ENCODE measurements at regions not wholly inside any gene's neighbourhood (a gene's known extent, or its start where the extent isn't known, plus 50 kb on each side); places are given as distances from the start of the nearest gene placed in this dataset.
A peak's percentile ranks its signal among the peaks of the same experiment; 100 is the strongest.
"Not testable (repeated sequence)": the region's sequence is repeated elsewhere in the genome, so short reads cannot be mapped to it uniquely, and the experiment has no call there.

DNA sequence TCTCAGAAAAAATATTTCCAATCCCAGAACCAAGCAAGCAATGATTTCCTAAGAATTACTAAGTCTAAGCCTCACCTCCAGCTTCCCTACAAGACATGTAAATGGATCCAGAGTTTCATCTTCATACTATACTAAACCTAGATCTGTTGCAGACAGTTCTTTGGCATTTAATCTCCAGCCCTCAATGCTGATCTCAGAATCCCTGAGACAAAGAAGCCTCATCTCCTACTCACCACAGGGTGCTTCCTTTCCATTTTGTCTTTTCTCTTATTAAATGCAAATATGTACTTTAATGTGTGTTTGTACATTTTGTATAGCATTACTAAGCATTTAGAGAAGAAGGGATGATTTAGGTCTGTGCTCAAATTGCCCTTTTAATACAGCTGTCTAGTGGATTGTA lies 954.9 kb downstream of the TDRD15 start:
- Mint-ChIP-seq H3K4me3 (no peak overlapping the region), H3K9me3 (no peaks in the 10 kb centered on the region), H3K27ac (no peak overlapping the region), H3K4me1 (ENCODE audit: unreplicated experiment) (no peaks in the 10 kb centered on the region), H3K36me3 (no peaks in the 10 kb centered on the region), H3K27me3 (no peaks in the 10 kb centered on the region)
- TF ChIP-seq, protein P1, sequence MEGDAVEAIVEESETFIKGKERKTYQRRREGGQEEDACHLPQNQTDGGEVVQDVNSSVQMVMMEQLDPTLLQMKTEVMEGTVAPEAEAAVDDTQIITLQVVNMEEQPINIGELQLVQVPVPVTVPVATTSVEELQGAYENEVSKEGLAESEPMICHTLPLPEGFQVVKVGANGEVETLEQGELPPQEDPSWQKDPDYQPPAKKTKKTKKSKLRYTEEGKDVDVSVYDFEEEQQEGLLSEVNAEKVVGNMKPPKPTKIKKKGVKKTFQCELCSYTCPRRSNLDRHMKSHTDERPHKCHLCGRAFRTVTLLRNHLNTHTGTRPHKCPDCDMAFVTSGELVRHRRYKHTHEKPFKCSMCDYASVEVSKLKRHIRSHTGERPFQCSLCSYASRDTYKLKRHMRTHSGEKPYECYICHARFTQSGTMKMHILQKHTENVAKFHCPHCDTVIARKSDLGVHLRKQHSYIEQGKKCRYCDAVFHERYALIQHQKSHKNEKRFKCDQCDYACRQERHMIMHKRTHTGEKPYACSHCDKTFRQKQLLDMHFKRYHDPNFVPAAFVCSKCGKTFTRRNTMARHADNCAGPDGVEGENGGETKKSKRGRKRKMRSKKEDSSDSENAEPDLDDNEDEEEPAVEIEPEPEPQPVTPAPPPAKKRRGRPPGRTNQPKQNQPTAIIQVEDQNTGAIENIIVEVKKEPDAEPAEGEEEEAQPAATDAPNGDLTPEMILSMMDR (conservative IDR thresholded peaks at IDR 0.05), result no peak
- no peak for DNase-seq (ENCODE audit: extremely low spot score, unreplicated experiment)

DNA sequence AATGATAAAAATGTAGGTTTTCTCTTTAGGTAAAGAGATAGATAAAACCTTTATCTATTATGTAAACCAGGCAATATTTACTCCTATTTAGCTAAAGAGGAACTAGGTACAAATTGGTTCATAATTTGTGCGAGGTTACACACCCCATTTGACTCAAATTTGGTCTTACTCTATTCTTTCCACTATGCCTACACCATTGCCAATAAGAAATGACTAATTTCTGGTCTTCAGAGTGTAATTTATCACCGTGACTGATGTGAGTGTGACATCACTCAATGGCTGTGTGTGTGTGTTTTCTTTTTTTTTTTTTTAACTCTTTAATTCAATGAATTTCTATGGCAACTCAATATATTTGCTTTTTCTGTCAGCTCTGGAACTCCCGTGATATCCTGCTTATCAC lies 955.8 kb downstream of the TDRD15 start:
- no peaks in the 10 kb centered on the region for H3K36me3 Mint-ChIP-seq
- TF ChIP-seq, protein P1 (conservative IDR thresholded peaks at IDR 0.05), result no peak
- DNase-seq (ENCODE audit: extremely low spot score, unreplicated experiment), result no peak
- H3K4me3 Mint-ChIP-seq, result no peak overlapping the region
- H3K27ac Mint-ChIP-seq, result no peak overlapping the region
- no peaks in the 10 kb centered on the region for H3K27me3 Mint-ChIP-seq
- H3K4me1 Mint-ChIP-seq (ENCODE audit: unreplicated experiment), result no peaks in the 10 kb centered on the region
- H3K9me3 Mint-ChIP-seq, result no peaks in the 10 kb centered on the region

- H3K9me3 Mint-ChIP-seq, result no peaks in the 10 kb centered on the region
- H3K4me1 Mint-ChIP-seq (ENCODE audit: unreplicated experiment), result no peaks in the 10 kb centered on the region
- no peak for DNase-seq (ENCODE audit: extremely low spot score, unreplicated experiment)
- H3K4me3 Mint-ChIP-seq, result no peak overlapping the region
- no peak overlapping the region for H3K27ac Mint-ChIP-seq
- no peaks in the 10 kb centered on the region for H3K27me3 Mint-ChIP-seq
- TF ChIP-seq, protein P1 (conservative IDR thresholded peaks at IDR 0.05), result no peak
- H3K36me3 Mint-ChIP-seq, result no peaks in the 10 kb centered on the region
Observed at GRCh38 chr2:22086726-22087125, 963.0 kb downstream of the TDRD15 start.

GRCh38 chr2:22103617-22104016 lies 979.8 kb downstream of the TDRD15 start:
- not testable (repeated sequence) for DNase-seq (ENCODE audit: extremely low spot score, unreplicated experiment); H3K9me3 Mint-ChIP-seq; H3K4me1 Mint-ChIP-seq (ENCODE audit: unreplicated experiment); H3K36me3 Mint-ChIP-seq; H3K27me3 Mint-ChIP-seq; H3K27ac Mint-ChIP-seq; H3K4me3 Mint-ChIP-seq

GRCh38 chr2:22110244-22110651 lies 986.5 kb downstream of the TDRD15 start:
- Mint-ChIP-seq H3K9me3 (peaks cover 2% of the 10 kb centered on the region), H3K27ac (no peak overlapping the region), H3K4me1 (ENCODE audit: unreplicated experiment) (no peaks in the 10 kb centered on the region), H3K36me3 (no peaks in the 10 kb centered on the region), H3K27me3 (no peaks in the 10 kb centered on the region), H3K4me3 (no peak overlapping the region)
- no peak for DNase-seq (ENCODE audit: extremely low spot score, unreplicated experiment)
- TF ChIP-seq, protein P1 (conservative IDR thresholded peaks at IDR 0.05), result peak; percentile 38

DNA sequence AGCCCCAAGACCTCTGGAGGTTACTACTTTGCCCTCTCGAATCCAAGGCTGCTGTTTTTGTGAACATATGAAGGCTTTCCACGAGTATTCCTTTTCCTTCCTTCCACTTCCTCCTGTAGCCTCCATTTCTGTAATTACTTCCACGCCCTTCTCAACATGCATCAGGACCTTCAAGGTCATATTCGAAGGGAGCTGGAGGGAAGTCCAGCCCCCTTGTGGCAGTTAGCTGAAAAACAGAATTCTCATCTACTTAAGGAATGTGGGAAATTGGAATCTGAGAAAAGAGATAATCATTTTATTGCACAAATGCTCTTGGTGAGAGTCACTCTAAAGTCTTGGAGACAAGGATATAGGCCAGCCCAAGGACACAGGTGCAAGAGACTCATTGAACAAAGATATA lies 1000.2 kb downstream of the TDRD15 start:
- H3K4me3 Mint-ChIP-seq, result no peak overlapping the region
- no peak overlapping the region for H3K27ac Mint-ChIP-seq
- H3K27me3 Mint-ChIP-seq, result no peaks in the 10 kb centered on the region
- TF ChIP-seq, protein P1 (conservative IDR thresholded peaks at IDR 0.05), result peak; percentile 59
- no peaks in the 10 kb centered on the region for H3K4me1 Mint-ChIP-seq (ENCODE audit: unreplicated experiment)
- no peaks in the 10 kb centered on the region for H3K9me3 Mint-ChIP-seq
- no peak for DNase-seq (ENCODE audit: extremely low spot score, unreplicated experiment)
- no peaks in the 10 kb centered on the region for H3K36me3 Mint-ChIP-seq
